Upper lobe of left lung (tissue), 6 donors: ENCODE measurements at regions not wholly inside any gene's neighbourhood (a gene's known extent, or its start where the extent isn't known, plus 50 kb on each side); places are given as distances from the start of the nearest gene placed in this dataset.
"Not testable (repeated sequence)": the region's sequence is repeated elsewhere in the genome, so short reads cannot be mapped to it uniquely, and the experiment has no call there.

Experiments
- ATAC-seq, 2 donors: fragments of 200-7000 bp; cut with Tn5 transposase; one replicate each; pipeline ENCODE4 v1.9.1; 2022; ENCODE audit warnings: mild to moderate bottlenecking in 2 of 2, moderate library complexity in 2 of 2; ENCODE audit not compliant: low FRiP score in 2 of 2
- DNase-seq, 2 donors: peaks; one replicate each; pipeline ENCODE4 v3.0.0-alpha.2; 2019 to 2020
- H3K27ac ChIP-seq, 4 donors: fragments of 200-600 bp; sonication (generic); one replicate each; pipeline ENCODE4 v1.5.1; 2016 to 2019
- H3K27me3 ChIP-seq, 4 donors: fragments of 200-600 bp; sonication (generic); one replicate each; pipeline ENCODE4 v1.5.1; 2017 to 2019
- H3K36me3 ChIP-seq, 4 donors: fragments of 200-600 bp; sonication (generic); one replicate each; pipeline ENCODE4 v1.5.1; 2016 to 2019
- H3K4me1 ChIP-seq, 4 donors: fragments of 200-600 bp; sonication (generic); one replicate each; pipeline ENCODE4 v1.5.1; 2018 to 2019
- H3K4me3 ChIP-seq, 4 donors: fragments of 200-600 bp; sonication (generic); one replicate each; pipeline ENCODE4 v1.5.1; 2017 to 2019; ENCODE audit warnings: mild to moderate bottlenecking in 2 of 4, moderate library complexity in 1 of 4
- H3K9me3 ChIP-seq, 4 donors: fragments of 200-600 bp; sonication (generic); one replicate each; pipeline ENCODE4 v1.5.1; 2018 to 2019
- EP300 ChIP-seq, 4 donors: sonication (generic); formaldehyde crosslinking; IDR thresholded peaks; one replicate each; pipeline ENCODE4 v1.5.1; 2017; ENCODE audit warnings: antibody characterized with exemption in 4 of 4, control low read depth in 2 of 4
- POLR2A ChIP-seq, 4 donors: fragments of 450-650 bp; IDR thresholded peaks; one replicate each; pipeline ENCODE4 v1.5.1; 2016 to 2017; ENCODE audit warnings: antibody characterized with exemption in 4 of 4, mild to moderate bottlenecking in 2 of 4
- POLR2AphosphoS5 ChIP-seq, 2 donors: sonication (generic); formaldehyde crosslinking; IDR thresholded peaks; one replicate each; pipeline ENCODE4 v1.5.1; 2017; ENCODE audit warnings: antibody characterized with exemption in 2 of 2
- WGBS, 2 donors: methylation state at CpG; one replicate each; pipeline ENCODE4 v1.1.5; 2017 to 2018; 5-methylcytosine and 5-hydroxymethylcytosine counted together
- TF ChIP-seq, protein P1 (sequence below), 6 experiments: fragments of 450-650 bp in 4 of 6; fragments of 200-600 bp in 2 of 6; sonication (generic) in 2 of 6; IDR thresholded peaks; one replicate each; pipeline ENCODE4 v1.5.1; 2016 to 2019; ENCODE audit warnings: antibody characterized with exemption in 6 of 6
- donor health status: DM: no; HTN: no; CAD: no; lungs with moderate emphysema.
- donor health status: DM: no; HTN: yes; CAD: no; lungs with severe emphysema.

- no peak for ATAC-seq
- Histone ChIP-seq H3K9me3 (no peaks in the 10 kb centered on the region), H3K4me3 (no peak overlapping the region), H3K27me3 (no peaks in the 10 kb centered on the region), H3K4me1 (no peaks in the 10 kb centered on the region), H3K27ac (no peak overlapping the region), H3K36me3 (no peaks in the 10 kb centered on the region)
- TF ChIP-seq POLR2A (IDR thresholded peaks at IDR 0.05) = no peak
- no peak for DNase-seq
- 77 to 83% methylated on average over 1 of the region's 1 CpG for WGBS, 2 donors
Observed at GRCh38 chr1:188170935-188171334, 1342.2 kb downstream of the PLA2G4A start.

DNA sequence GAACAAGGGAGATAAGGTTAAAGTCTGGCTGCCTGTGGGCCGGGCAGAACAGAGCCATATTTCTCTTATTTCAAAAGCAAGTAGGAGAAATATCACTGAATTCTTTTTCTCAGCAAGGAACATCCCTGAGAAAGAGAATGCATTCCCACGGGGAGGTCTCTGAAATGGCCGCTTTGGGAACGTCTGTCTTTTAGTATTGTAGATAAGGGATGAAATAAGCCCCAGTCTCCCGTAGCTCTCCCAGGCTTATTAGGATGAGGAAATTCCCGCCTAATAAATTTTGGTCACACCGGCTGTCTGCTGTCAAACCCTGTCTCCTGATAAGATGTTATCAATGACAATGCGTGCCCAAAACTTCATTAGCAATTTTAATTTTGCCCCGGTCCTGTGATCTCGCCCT is 1353.3 kb downstream of the PLA2G4A start:
- not testable (repeated sequence) for H3K4me1 ChIP-seq, ATAC-seq
- WGBS, 2 donors = 89 to 90% methylated on average over 10 of the region's 10 CpGs

GRCh38 chr1:188188317-188188716 is 1359.6 kb downstream of the PLA2G4A start:
- Histone ChIP-seq H3K4me3 (no peak overlapping the region), H3K27me3 (no peaks in the 10 kb centered on the region), H3K36me3 (no peaks in the 10 kb centered on the region), H3K9me3 (no peaks in the 10 kb centered on the region), H3K4me1 (no peaks in the 10 kb centered on the region), H3K27ac (no peak overlapping the region)
- DNase-seq = no peak
- no peak for TF ChIP-seq EP300 (IDR thresholded peaks at IDR 0.05)
- no peak for TF ChIP-seq POLR2A (IDR thresholded peaks at IDR 0.05)
- TF ChIP-seq POLR2AphosphoS5 (IDR thresholded peaks at IDR 0.05) = no peak
- TF ChIP-seq, protein P1, sequence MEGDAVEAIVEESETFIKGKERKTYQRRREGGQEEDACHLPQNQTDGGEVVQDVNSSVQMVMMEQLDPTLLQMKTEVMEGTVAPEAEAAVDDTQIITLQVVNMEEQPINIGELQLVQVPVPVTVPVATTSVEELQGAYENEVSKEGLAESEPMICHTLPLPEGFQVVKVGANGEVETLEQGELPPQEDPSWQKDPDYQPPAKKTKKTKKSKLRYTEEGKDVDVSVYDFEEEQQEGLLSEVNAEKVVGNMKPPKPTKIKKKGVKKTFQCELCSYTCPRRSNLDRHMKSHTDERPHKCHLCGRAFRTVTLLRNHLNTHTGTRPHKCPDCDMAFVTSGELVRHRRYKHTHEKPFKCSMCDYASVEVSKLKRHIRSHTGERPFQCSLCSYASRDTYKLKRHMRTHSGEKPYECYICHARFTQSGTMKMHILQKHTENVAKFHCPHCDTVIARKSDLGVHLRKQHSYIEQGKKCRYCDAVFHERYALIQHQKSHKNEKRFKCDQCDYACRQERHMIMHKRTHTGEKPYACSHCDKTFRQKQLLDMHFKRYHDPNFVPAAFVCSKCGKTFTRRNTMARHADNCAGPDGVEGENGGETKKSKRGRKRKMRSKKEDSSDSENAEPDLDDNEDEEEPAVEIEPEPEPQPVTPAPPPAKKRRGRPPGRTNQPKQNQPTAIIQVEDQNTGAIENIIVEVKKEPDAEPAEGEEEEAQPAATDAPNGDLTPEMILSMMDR (IDR thresholded peaks at IDR 0.05) = no peak
- ATAC-seq = no peak
- 85% methylated on average over 2 of the region's 2 CpGs for WGBS, 2 donors

More for the DNA sequence above, 1353.3 kb downstream of the PLA2G4A start:
- not testable (repeated sequence) for H3K27ac ChIP-seq, H3K36me3 ChIP-seq, H3K27me3 ChIP-seq, DNase-seq, H3K4me3 ChIP-seq, H3K9me3 ChIP-seq

- peak; percentile 42 to 80 for ATAC-seq
- no peak for TF ChIP-seq EP300 (IDR thresholded peaks at IDR 0.05)
- no peak for TF ChIP-seq POLR2AphosphoS5 (IDR thresholded peaks at IDR 0.05)
- TF ChIP-seq, protein P1 (IDR thresholded peaks at IDR 0.05) = no peak
- TF ChIP-seq POLR2A (IDR thresholded peaks at IDR 0.05) = no peak
Observed at GRCh38 chr1:188194916-188195315, 1366.2 kb downstream of the PLA2G4A start.

GRCh38 chr1:188218289-188218688 is 1389.5 kb downstream of the PLA2G4A start:
- DNase-seq (no peak), ATAC-seq (no peak)
- 91 to 97% methylated on average over 1 of the region's 1 CpG for WGBS, 2 donors
- H3K4me1 ChIP-seq = no peaks in the 10 kb centered on the region
- no peaks in the 10 kb centered on the region for H3K36me3 ChIP-seq
- no peak overlapping the region for H3K27ac ChIP-seq
- H3K27me3 ChIP-seq = no peaks in the 10 kb centered on the region
- TF ChIP-seq POLR2AphosphoS5 (IDR thresholded peaks at IDR 0.05) (no peak), EP300 (IDR thresholded peaks at IDR 0.05) (no peak), POLR2A (IDR thresholded peaks at IDR 0.05) (no peak)
- TF ChIP-seq, protein P1 (IDR thresholded peaks at IDR 0.05) = no peak
- no peak overlapping the region for H3K4me3 ChIP-seq
- H3K9me3 ChIP-seq = no peaks in the 10 kb centered on the region

More at GRCh38 chr1:188194916-188195315, 1366.2 kb downstream of the PLA2G4A start:
- H3K36me3 ChIP-seq = no peaks in the 10 kb centered on the region
- H3K4me3 ChIP-seq = no peak overlapping the region
- peak in 1 of 2 donors; percentile 34 for DNase-seq
- no peaks in the 10 kb centered on the region for H3K4me1 ChIP-seq
- peaks cover 0 to 11% (median 1%) of the 10 kb centered on the region in 4 donors for H3K9me3 ChIP-seq
- WGBS, 2 donors = 40 to 55% methylated on average over 1 of the region's 1 CpG
- no peaks in the 10 kb centered on the region for H3K27me3 ChIP-seq
- no peak overlapping the region for H3K27ac ChIP-seq

- no peaks in the 10 kb centered on the region for H3K9me3 ChIP-seq
- H3K27ac ChIP-seq = no peak overlapping the region
- ATAC-seq (no peak), DNase-seq (no peak)
- no peaks in the 10 kb centered on the region for H3K27me3 ChIP-seq
- no peak for TF ChIP-seq POLR2A (IDR thresholded peaks at IDR 0.05)
- TF ChIP-seq, protein P1 (IDR thresholded peaks at IDR 0.05) = no peak
- TF ChIP-seq POLR2AphosphoS5 (IDR thresholded peaks at IDR 0.05) = no peak
- no peak for TF ChIP-seq EP300 (IDR thresholded peaks at IDR 0.05)
- H3K36me3 ChIP-seq = no peaks in the 10 kb centered on the region
- H3K4me3 ChIP-seq = no peak overlapping the region
- 82 to 86% methylated on average over 1 of the region's 1 CpG for WGBS, 2 donors
- no peaks in the 10 kb centered on the region for H3K4me1 ChIP-seq
Observed at GRCh38 chr1:188220051-188220450, 1391.3 kb downstream of the PLA2G4A start.
